HepG2 (cell line): ENCODE measurements at regions not wholly inside any gene's neighbourhood (a gene's known extent, or its start where the extent isn't known, plus 50 kb on each side); places are given as distances from the start of the nearest gene placed in this dataset.

Experiments used
- ARID2 ChIP-seq: sonication (generic); formaldehyde crosslinking; IDR thresholded peaks from 2 replicates; pipeline ENCODE4 v1.8.1; 2022; ENCODE audit warnings: mild to moderate bottlenecking, missing genetic modification reagents, borderline replicate concordance
- ARNTL ChIP-seq: sonication (generic); formaldehyde crosslinking; IDR thresholded peaks from 2 replicates; pipeline ENCODE4 v1.4.0; 2020; ENCODE audit warnings: mild to moderate bottlenecking, missing genetic modification reagents
- ELF3 ChIP-seq: IDR thresholded peaks from 2 replicates; pipeline ENCODE4 v1.6.1; 2016; ENCODE audit warnings: missing genetic modification reagents, missing compliant biosample characterization
- IRF9 ChIP-seq: sonication (generic); formaldehyde crosslinking; IDR thresholded peaks from 2 replicates; pipeline ENCODE4 v1.8.0; 2022; ENCODE audit warnings: missing genetic modification reagents, mild to moderate bottlenecking, borderline replicate concordance
- ISL2 ChIP-seq: sonication (generic); formaldehyde crosslinking; IDR thresholded peaks from 2 replicates; pipeline ENCODE4 v1.5.0; 2020; ENCODE audit warnings: missing genetic modification reagents
- MAFF ChIP-seq: IDR thresholded peaks from 2 replicates; pipeline ENCODE4 v1.6.1; 2011; ENCODE audit warnings: low read depth, low read length, improper control_type of control experiment
- MXD4 ChIP-seq: IDR thresholded peaks from 2 replicates; pipeline ENCODE4 v1.6.1; 2016; ENCODE audit warnings: mild to moderate bottlenecking, missing biosample characterization, missing genetic modification reagents
- PHF21A ChIP-seq: sonication (generic); formaldehyde crosslinking; IDR thresholded peaks from 2 replicates; pipeline ENCODE4 v1.5.0; 2020; ENCODE audit warnings: mild to moderate bottlenecking, missing genetic modification reagents
- POLR2AphosphoS2 ChIP-seq: IDR thresholded peaks from 2 replicates; pipeline ENCODE4 v1.6.1; 2011; ENCODE audit warnings: low read depth, low read length, improper control_type of control experiment
- RCOR2 ChIP-seq: IDR thresholded peaks from 2 replicates; pipeline ENCODE4 v1.6.1; 2016; ENCODE audit warnings: missing biosample characterization, missing genetic modification reagents
- SIX4 ChIP-seq: sonication (generic); formaldehyde crosslinking; IDR thresholded peaks from 2 replicates; pipeline ENCODE4 v1.4.0; 2020; ENCODE audit warnings: missing genetic modification reagents
- SYNCRIP ChIP-seq: fragments of 200-400 bp; formaldehyde crosslinking; IDR thresholded peaks from 2 replicates; pipeline ENCODE4 v1.6.1; 2018; ENCODE audit warnings: mild to moderate bottlenecking, low read depth, low read length; ENCODE audit not compliant: insufficient read depth
- TAF1 ChIP-seq: sonication (generic); formaldehyde crosslinking; IDR thresholded peaks from 2 replicates; pipeline ENCODE4 v1.4.0; 2020; ENCODE audit warnings: missing genetic modification reagents
- XBP1 ChIP-seq: sonication (generic); formaldehyde crosslinking; IDR thresholded peaks from 2 replicates; pipeline ENCODE4 v1.5.0; 2020; ENCODE audit warnings: missing genetic modification reagents
- ZNF143 ChIP-seq: sonication (generic); formaldehyde crosslinking; IDR thresholded peaks from 2 replicates; pipeline ENCODE4 v1.4.0; 2020; ENCODE audit warnings: missing genetic modification reagents
- ZNF337 ChIP-seq: sonication (generic); formaldehyde crosslinking; IDR thresholded peaks from 2 replicates; pipeline ENCODE4 v1.5.1; 2020; ENCODE audit warnings: missing genetic modification reagents, low read depth, mild to moderate bottlenecking, borderline replicate concordance
- ZNF362 ChIP-seq: sonication (generic); formaldehyde crosslinking; IDR thresholded peaks from 2 replicates; pipeline ENCODE4 v1.4.0; 2020; ENCODE audit warnings: missing genetic modification reagents, mild to moderate bottlenecking, borderline replicate concordance
- ZNF441 ChIP-seq: sonication (generic); formaldehyde crosslinking; IDR thresholded peaks from 2 replicates; pipeline ENCODE4 v1.7.0; 2021; ENCODE audit warnings: missing genetic modification reagents, borderline replicate concordance
- ZNF546 ChIP-seq: sonication (generic); formaldehyde crosslinking; conservative IDR thresholded peaks from 2 replicates; pipeline ENCODE4 v1.8.1; 2023; ENCODE audit warnings: mild to moderate bottlenecking, missing genetic modification reagents
- ZNF614 ChIP-seq: IDR thresholded peaks from 2 replicates; pipeline ENCODE4 v1.6.1; 2018; ENCODE audit warnings: missing biosample characterization, missing genetic modification reagents, inconsistent platforms, borderline replicate concordance
- ZNF629 ChIP-seq: sonication (generic); formaldehyde crosslinking; conservative IDR thresholded peaks from 2 replicates; pipeline ENCODE4 v1.5.0; 2020; ENCODE audit warnings: missing genetic modification reagents
- ZNF660 ChIP-seq: sonication (generic); formaldehyde crosslinking; IDR thresholded peaks from 2 replicates; pipeline ENCODE4 v1.5.1; 2020; ENCODE audit warnings: mild to moderate bottlenecking, low read depth, missing genetic modification reagents, borderline replicate concordance
- ZNF672 ChIP-seq: sonication (generic); formaldehyde crosslinking; IDR thresholded peaks from 2 replicates; pipeline ENCODE4 v1.8.1; 2022; ENCODE audit warnings: missing genetic modification reagents
- TF ChIP-seq, protein P1 (sequence below): IDR thresholded peaks from 2 replicates; pipeline ENCODE4 v1.6.1; 2016; ENCODE audit warnings: missing genetic modification reagents, missing compliant biosample characterization
- TF ChIP-seq, protein P2 (sequence below): sonication (generic); formaldehyde crosslinking; IDR thresholded peaks from 2 replicates; pipeline ENCODE4 v1.4.0; 2020; ENCODE audit warnings: missing genetic modification reagents
- TF ChIP-seq, protein P3 (sequence below): sonication (generic); formaldehyde crosslinking; IDR thresholded peaks from 2 replicates; pipeline ENCODE4 v1.4.0; 2020; ENCODE audit warnings: low read depth, mild to moderate bottlenecking, missing genetic modification reagents
- TF ChIP-seq, protein P4 (sequence below), 2 experiments: fragments of 450-650 bp in 1 of 2; sonication (generic) in 1 of 2; formaldehyde crosslinking; IDR thresholded peaks; 2 replicates each; pipeline versions ENCODE4 v1.5.0 to v1.8.0; 2020 to 2022; ENCODE audit warnings: mild to moderate bottlenecking in 1 of 2, missing genetic modification reagents in 1 of 2

GRCh38 chr5:40442346-40442745 is 237.4 kb upstream of the PTGER4 start (continued):
- TF ChIP-seq, protein P1, sequence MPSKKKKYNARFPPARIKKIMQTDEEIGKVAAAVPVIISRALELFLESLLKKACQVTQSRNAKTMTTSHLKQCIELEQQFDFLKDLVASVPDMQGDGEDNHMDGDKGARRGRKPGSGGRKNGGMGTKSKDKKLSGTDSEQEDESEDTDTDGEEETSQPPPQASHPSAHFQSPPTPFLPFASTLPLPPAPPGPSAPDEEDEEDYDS (CRISPR knock-in tag) = peak; percentile 11; the same call in 1 of the 2 replicates
- TF ChIP-seq IRF9 (CRISPR knock-in tag) = no peak
- no peak for TF ChIP-seq ZNF441 (CRISPR knock-in tag)
- no peak for TF ChIP-seq ZNF672 (CRISPR knock-in tag)
- TF ChIP-seq, protein P2, sequence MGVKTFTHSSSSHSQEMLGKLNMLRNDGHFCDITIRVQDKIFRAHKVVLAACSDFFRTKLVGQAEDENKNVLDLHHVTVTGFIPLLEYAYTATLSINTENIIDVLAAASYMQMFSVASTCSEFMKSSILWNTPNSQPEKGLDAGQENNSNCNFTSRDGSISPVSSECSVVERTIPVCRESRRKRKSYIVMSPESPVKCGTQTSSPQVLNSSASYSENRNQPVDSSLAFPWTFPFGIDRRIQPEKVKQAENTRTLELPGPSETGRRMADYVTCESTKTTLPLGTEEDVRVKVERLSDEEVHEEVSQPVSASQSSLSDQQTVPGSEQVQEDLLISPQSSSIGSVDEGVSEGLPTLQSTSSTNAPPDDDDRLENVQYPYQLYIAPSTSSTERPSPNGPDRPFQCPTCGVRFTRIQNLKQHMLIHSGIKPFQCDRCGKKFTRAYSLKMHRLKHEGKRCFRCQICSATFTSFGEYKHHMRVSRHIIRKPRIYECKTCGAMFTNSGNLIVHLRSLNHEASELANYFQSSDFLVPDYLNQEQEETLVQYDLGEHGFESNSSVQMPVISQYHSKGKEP (CRISPR knock-in tag) = no peak
- no peak for TF ChIP-seq ARNTL (CRISPR knock-in tag)
- TF ChIP-seq RCOR2 (CRISPR knock-in tag) = 0 out of 2 replicates have a peak, but pooled peaks have one; percentile 13
- TF ChIP-seq, protein P3, sequence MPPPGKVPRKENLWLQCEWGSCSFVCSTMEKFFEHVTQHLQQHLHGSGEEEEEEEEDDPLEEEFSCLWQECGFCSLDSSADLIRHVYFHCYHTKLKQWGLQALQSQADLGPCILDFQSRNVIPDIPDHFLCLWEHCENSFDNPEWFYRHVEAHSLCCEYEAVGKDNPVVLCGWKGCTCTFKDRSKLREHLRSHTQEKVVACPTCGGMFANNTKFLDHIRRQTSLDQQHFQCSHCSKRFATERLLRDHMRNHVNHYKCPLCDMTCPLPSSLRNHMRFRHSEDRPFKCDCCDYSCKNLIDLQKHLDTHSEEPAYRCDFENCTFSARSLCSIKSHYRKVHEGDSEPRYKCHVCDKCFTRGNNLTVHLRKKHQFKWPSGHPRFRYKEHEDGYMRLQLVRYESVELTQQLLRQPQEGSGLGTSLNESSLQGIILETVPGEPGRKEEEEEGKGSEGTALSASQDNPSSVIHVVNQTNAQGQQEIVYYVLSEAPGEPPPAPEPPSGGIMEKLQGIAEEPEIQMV (CRISPR knock-in tag) = no peak
- TF ChIP-seq SYNCRIP = no peak
- no peak for TF ChIP-seq ZNF660 (CRISPR knock-in tag)
- no peak for TF ChIP-seq MAFF
- TF ChIP-seq, protein P4, sequence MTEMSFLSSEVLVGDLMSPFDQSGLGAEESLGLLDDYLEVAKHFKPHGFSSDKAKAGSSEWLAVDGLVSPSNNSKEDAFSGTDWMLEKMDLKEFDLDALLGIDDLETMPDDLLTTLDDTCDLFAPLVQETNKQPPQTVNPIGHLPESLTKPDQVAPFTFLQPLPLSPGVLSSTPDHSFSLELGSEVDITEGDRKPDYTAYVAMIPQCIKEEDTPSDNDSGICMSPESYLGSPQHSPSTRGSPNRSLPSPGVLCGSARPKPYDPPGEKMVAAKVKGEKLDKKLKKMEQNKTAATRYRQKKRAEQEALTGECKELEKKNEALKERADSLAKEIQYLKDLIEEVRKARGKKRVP (CRISPR knock-in tag; IDR thresholded peaks at IDR 0.05) = peak in 1 of 2 experiments; percentile 37; a peak in 1 of 4 replicates
- no peak for TF ChIP-seq SIX4 (CRISPR knock-in tag)
- no peak for TF ChIP-seq ZNF362
- no peak for TF ChIP-seq MXD4 (CRISPR knock-in tag)
- no peak for TF ChIP-seq ZNF629 (CRISPR knock-in tag)
- peak; percentile 17; the same call in 1 of the 2 replicates for TF ChIP-seq PHF21A
- TF ChIP-seq TAF1 (CRISPR knock-in tag) = no peak
- TF ChIP-seq ELF3 (CRISPR knock-in tag) = peak; percentile 84
- peak; percentile 73 for TF ChIP-seq ISL2 (CRISPR knock-in tag)
- TF ChIP-seq ZNF614 = peak; percentile 96
- no peak for TF ChIP-seq ZNF546 (CRISPR knock-in tag)
- TF ChIP-seq ZNF337 (CRISPR knock-in tag) = no peak
- no peak for TF ChIP-seq XBP1 (CRISPR knock-in tag)
- TF ChIP-seq ZNF143 (CRISPR knock-in tag) = no peak
- TF ChIP-seq POLR2AphosphoS2 = no peak
- no peak for TF ChIP-seq ARID2 (CRISPR knock-in tag)
